Heart left ventricle (tissue), 16 donors: ENCODE measurements at regions not wholly inside any gene's neighbourhood (a gene's known extent, or its start where the extent isn't known, plus 50 kb on each side); places are given as distances from the start of the nearest gene placed in this dataset.

Experiments
- ATAC-seq, 4 donors: fragments of 200-7000 bp; cut with Tn5 transposase; one replicate each; pipeline ENCODE4 v1.9.1; 2020 to 2022; ENCODE audit warnings: moderate library complexity in 4 of 4, mild to moderate bottlenecking in 3 of 4, moderate number of reproducible peaks in 1 of 4
- DNase-seq, 5 donors: peaks; one replicate each; pipeline ENCODE4 v3.0.0-alpha.2; 2020
- H3K27ac ChIP-seq, 12 donors: fragments of 200-600 bp; sonication (generic) in 4 of 12; one replicate each; pipeline versions ENCODE4 v1.5.0 to v1.8.0; 2016 to 2022; ENCODE audit warnings: mild to moderate bottlenecking in 2 of 12
- H3K27me3 ChIP-seq, 9 donors: fragments of 200-600 bp; sonication (generic) in 2 of 9; one replicate each; pipeline versions ENCODE4 v1.5.1 to v1.8.0; 2016 to 2022; ENCODE audit warnings: mild to moderate bottlenecking in 3 of 9
- H3K36me3 ChIP-seq, 9 donors: fragments of 200-600 bp; sonication (generic) in 2 of 9; one replicate each; pipeline versions ENCODE4 v1.5.0 to v1.8.0; 2018 to 2022; ENCODE audit warnings: mild to moderate bottlenecking in 2 of 9
- H3K4me1 ChIP-seq, 12 donors: fragments of 200-600 bp; sonication (generic) in 4 of 12; one replicate each; pipeline versions ENCODE4 v1.5.0 to v1.8.0; 2016 to 2022; ENCODE audit warnings: mild to moderate bottlenecking in 3 of 12
- H3K4me3 ChIP-seq, 12 donors: fragments of 200-600 bp; sonication (generic) in 4 of 12; one replicate each; pipeline versions ENCODE4 v1.5.0 to v1.8.0; 2017 to 2022; ENCODE audit warnings: mild to moderate bottlenecking in 9 of 12, moderate library complexity in 4 of 12
- H3K9me3 ChIP-seq, 12 donors: fragments of 200-600 bp; sonication (generic) in 4 of 12; one replicate each; pipeline versions ENCODE4 v1.5.0 to v1.8.0; 2016 to 2022; ENCODE audit warnings: mild to moderate bottlenecking in 1 of 12
- POLR2A ChIP-seq, 2 donors: fragments of 450-650 bp; IDR thresholded peaks; one replicate each; pipeline ENCODE4 v1.6.1; 2017; ENCODE audit warnings: antibody characterized with exemption in 2 of 2, mild to moderate bottlenecking in 2 of 2, moderate library complexity in 2 of 2
- WGBS, 4 donors: extraction: QIAGEN DNeasy Blood & Tissue Kit in 2 of 4; methylation state at CpG; one replicate each; pipeline versions ENCODE4 v1.1.5 to v1.1.7; 2013 to 2018; 5-methylcytosine and 5-hydroxymethylcytosine counted together
- intact Hi-C, 10 donors: fragments of 100-400 bp; cut with DNase I; formaldehyde crosslinking; loops; one replicate each; pipeline versions ENCODE4 v1.11.1 to v1.14.2; 2022
- TF ChIP-seq, protein P1 (sequence below), 12 donors: fragments of 200-600 bp; sonication (generic) in 4 of 12; IDR thresholded peaks; one replicate each; pipeline versions ENCODE4 v1.5.0 to v1.8.0; 2018 to 2022; ENCODE audit warnings: antibody characterized with exemption in 12 of 12, mild to moderate bottlenecking in 5 of 12
- donor health status: ischemic (EF 13 %, LVEDD 7.1; RV severe dilation, severe dysfunction).
- donor health status: healthy with polysubstance abuse.
- donor health status: DM: no; HTN: yes; CAD: no.
- donor health status: DM: no; HTN: no; CAD: no.
- donor health status: ischemic (EF 25% LVEDD 6.9; RV normal size, moderate dysfunction).
- donor health status: ischemic (EF 25% LVEDD 5.7; RV mildly dilated, moderate dysfunction).
- donor health status: healthy.
- donor health status: DM: yes; HTN: yes; CAD: no.
- donor health status: ischemic (EF 35%, LVEDD 5.7; RV mildly dilated, moderate dysfunction).
- donor health status: nonischemic (EF 11% LVEDD 7.7; RV severe dilation, severe dysfunction).
- donor health status: DM: yes; HTN: yes; CAD: no.
- donor health status: PGD.
- donor health status: ischemic (EF 29% LVEDD 5.4; RV normal size, mild dysfunction).
- donor health status: nonischemic (EF 23%, LVEDD 6.1; RV moderate dilation, normal function).

GRCh38 chr16:9593440-9593839, 502.0 kb downstream of the HAPSTR1 start:
- Histone ChIP-seq H3K4me3 (no peak overlapping the region), H3K9me3 (no peaks in the 10 kb centered on the region), H3K4me1 (no peaks in the 10 kb centered on the region), H3K27me3 (peaks cover 0 to 27% (median 0%) of the 10 kb centered on the region in 9 donors), H3K36me3 (no peaks in the 10 kb centered on the region), H3K27ac (no peak overlapping the region)
- intact Hi-C loops: no loop called here
- WGBS, 4 donors: 42 to 76% (median 50%) methylated on average over 1 of the region's 1 CpG
- no peak for DNase-seq
- TF ChIP-seq POLR2A (IDR thresholded peaks at IDR 0.05): no peak
- ATAC-seq: no peak

DNA sequence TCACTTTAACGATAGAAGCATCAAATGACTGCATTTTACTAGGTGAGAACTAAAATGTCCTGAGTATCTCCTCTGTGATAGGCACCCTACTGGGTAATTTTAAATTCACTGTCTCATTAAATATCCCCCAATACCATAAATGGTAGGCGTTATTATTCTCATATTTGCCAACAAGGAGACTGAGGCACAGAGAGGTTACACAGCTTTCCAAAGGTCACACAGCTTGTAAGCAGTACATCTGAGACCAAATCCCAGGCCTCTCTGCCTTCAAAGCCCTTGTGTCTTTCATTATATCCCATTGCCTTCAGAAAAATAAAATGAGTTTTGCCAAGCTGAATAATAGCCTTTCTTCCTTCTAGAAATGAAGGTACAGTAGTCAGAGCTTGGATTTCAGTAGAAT, 502.6 kb downstream of the HAPSTR1 start:
- Histone ChIP-seq H3K4me1 (no peaks in the 10 kb centered on the region), H3K27ac (no peak overlapping the region), H3K36me3 (no peaks in the 10 kb centered on the region), H3K4me3 (no peak overlapping the region), H3K27me3 (peaks cover 0 to 27% (median 0%) of the 10 kb centered on the region in 9 donors), H3K9me3 (no peaks in the 10 kb centered on the region)
- ATAC-seq (no peak), DNase-seq (no peak)
- 79 to 89% (median 86%) methylated on average over 2 of the region's 2 CpGs for WGBS, 4 donors
- intact Hi-C loops: no loop called here
- TF ChIP-seq, protein P1, sequence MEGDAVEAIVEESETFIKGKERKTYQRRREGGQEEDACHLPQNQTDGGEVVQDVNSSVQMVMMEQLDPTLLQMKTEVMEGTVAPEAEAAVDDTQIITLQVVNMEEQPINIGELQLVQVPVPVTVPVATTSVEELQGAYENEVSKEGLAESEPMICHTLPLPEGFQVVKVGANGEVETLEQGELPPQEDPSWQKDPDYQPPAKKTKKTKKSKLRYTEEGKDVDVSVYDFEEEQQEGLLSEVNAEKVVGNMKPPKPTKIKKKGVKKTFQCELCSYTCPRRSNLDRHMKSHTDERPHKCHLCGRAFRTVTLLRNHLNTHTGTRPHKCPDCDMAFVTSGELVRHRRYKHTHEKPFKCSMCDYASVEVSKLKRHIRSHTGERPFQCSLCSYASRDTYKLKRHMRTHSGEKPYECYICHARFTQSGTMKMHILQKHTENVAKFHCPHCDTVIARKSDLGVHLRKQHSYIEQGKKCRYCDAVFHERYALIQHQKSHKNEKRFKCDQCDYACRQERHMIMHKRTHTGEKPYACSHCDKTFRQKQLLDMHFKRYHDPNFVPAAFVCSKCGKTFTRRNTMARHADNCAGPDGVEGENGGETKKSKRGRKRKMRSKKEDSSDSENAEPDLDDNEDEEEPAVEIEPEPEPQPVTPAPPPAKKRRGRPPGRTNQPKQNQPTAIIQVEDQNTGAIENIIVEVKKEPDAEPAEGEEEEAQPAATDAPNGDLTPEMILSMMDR (IDR thresholded peaks at IDR 0.05): no peak
- no peak for TF ChIP-seq POLR2A (IDR thresholded peaks at IDR 0.05)

GRCh38 chr16:9594946-9595345, 503.5 kb downstream of the HAPSTR1 start:
- 43 to 73% (median 48%) methylated on average over 2 of the region's 2 CpGs for WGBS, 4 donors
- no peak overlapping the region for H3K4me3 ChIP-seq
- no peak for ATAC-seq
- intact Hi-C loops: no loop called here
- H3K27ac ChIP-seq: no peak overlapping the region
- TF ChIP-seq, protein P1 (IDR thresholded peaks at IDR 0.05): no peak
- TF ChIP-seq POLR2A (IDR thresholded peaks at IDR 0.05): no peak
- peaks cover 0 to 27% (median 0%) of the 10 kb centered on the region in 9 donors for H3K27me3 ChIP-seq
- no peaks in the 10 kb centered on the region for H3K9me3 ChIP-seq
- no peaks in the 10 kb centered on the region for H3K4me1 ChIP-seq
- no peaks in the 10 kb centered on the region for H3K36me3 ChIP-seq
- DNase-seq: no peak

DNA sequence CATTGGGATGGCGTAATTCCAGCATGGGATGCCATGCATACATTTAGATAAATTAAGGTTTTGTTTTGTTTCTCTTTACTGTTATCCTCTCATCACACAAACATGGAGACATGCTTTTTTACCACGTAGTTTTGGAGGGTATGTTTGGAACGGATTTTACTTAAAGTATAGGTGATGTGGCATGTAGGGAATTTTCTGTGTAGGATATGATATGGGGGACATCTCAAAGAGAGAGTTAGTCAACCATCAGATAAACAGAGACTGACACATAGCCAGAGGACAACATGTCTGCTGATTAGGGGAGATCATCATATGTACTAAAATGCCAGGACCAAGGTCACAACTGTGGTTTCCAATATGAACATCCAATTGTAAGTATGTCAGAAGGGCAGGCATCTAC, 503.9 kb downstream of the HAPSTR1 start:
- H3K4me3 ChIP-seq: no peak overlapping the region
- WGBS, 4 donors: 48 to 69% (median 52%) methylated on average over 3 of the region's 3 CpGs
- peaks cover 0 to 27% (median 0%) of the 10 kb centered on the region in 9 donors for H3K27me3 ChIP-seq
- ATAC-seq (no peak), DNase-seq (no peak)
- no peaks in the 10 kb centered on the region for H3K4me1 ChIP-seq
- no peak for TF ChIP-seq POLR2A (IDR thresholded peaks at IDR 0.05)
- TF ChIP-seq, protein P1 (IDR thresholded peaks at IDR 0.05): no peak
- intact Hi-C loops: no loop called here
- no peak overlapping the region for H3K27ac ChIP-seq
- no peaks in the 10 kb centered on the region for H3K9me3 ChIP-seq
- no peaks in the 10 kb centered on the region for H3K36me3 ChIP-seq

DNA sequence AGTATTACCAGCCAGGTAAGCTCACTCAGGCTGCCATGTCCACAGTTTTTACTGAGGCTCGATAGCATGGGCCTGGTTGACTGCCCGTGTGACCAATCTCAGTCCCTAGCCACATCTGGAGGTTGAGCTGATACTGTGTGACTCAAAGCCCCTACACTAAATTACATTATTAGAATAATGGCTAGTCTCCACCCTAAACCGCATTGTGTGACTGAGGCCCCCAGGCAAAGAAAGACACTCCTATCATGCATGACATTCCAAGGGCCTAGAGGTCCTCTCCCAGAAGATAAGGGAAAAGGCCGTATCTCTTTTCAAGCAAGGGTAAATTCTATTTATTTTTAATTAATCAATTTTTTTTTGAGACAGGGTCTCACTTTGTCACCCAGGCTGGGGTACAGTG, 505.3 kb downstream of the HAPSTR1 start:
- Histone ChIP-seq H3K36me3 (no peaks in the 10 kb centered on the region), H3K4me1 (no peaks in the 10 kb centered on the region), H3K9me3 (no peaks in the 10 kb centered on the region), H3K27ac (no peak overlapping the region), H3K27me3 (peaks cover 0 to 27% (median 0%) of the 10 kb centered on the region in 9 donors), H3K4me3 (no peak overlapping the region)
- WGBS, 4 donors: 89 to 94% (median 90%) methylated on average over 4 of the region's 4 CpGs
- TF ChIP-seq, protein P1 (IDR thresholded peaks at IDR 0.05): no peak
- no peak for TF ChIP-seq POLR2A (IDR thresholded peaks at IDR 0.05)
- DNase-seq: no peak
- intact Hi-C loops: no loop called here
- ATAC-seq: no peak
